Epithelial cell of prostate (primary cell): ENCODE measurements at regions not wholly inside any gene's neighbourhood (a gene's known extent, or its start where the extent isn't known, plus 50 kb on each side); places are given as distances from the start of the nearest gene placed in this dataset.
"Not testable (repeated sequence)": the region's sequence is repeated elsewhere in the genome, so short reads cannot be mapped to it uniquely, and the experiment has no call there.

Source experiments
- DNase-seq: peaks from one replicate; pipeline ENCODE4 v3.0.0-alpha.2; 2011; ENCODE audit warnings: low read depth, low spot score
- H3K27ac ChIP-seq: fragments of 450-650 bp; 2 replicates; pipeline ENCODE4 v1.5.1; 2017; ENCODE audit warnings: mild to moderate bottlenecking

DNA sequence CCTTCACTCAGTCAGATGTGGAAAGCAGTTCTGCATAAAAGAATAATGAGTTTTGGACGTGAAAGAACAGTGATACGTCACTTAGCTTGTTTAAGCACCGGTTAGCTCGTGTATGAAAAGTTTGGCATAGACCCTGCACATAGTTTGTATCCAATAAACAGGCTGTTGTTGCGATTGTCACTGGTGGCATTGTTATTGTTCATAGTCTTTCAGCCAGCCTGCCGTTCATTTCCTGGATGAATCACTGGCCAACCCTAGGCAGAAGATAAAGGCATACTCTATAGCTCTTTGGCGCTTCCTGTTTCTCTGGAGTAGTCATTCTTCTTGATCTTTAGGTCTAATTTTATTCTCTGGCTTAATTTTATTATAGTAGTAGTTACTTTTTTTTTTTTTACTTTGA, 57.8 kb upstream of the ANKRD30A start:
- DNase-seq = no peak
- no peak overlapping the region for H3K27ac ChIP-seq

DNA sequence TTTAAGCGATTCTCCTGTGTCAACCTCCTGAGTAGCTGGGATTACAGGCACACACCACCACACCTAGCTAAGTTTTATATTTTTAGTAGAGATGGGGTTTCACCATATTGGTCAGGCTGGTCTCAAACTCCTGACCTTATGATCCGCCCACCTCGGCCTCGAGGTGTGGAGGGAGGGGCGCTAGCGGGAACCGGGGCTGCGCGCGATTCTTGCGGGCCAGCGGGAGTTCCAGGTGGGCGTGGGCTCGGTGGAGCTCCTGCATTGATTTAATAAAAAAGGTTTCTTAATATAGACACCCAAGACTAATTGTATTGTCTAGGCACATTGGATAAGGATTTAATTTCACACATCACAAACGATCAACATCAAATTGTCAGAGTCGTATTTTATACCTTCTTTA, 63.1 kb upstream of the ANKRD30A start:
- not testable (repeated sequence) for DNase-seq, H3K27ac ChIP-seq

DNA sequence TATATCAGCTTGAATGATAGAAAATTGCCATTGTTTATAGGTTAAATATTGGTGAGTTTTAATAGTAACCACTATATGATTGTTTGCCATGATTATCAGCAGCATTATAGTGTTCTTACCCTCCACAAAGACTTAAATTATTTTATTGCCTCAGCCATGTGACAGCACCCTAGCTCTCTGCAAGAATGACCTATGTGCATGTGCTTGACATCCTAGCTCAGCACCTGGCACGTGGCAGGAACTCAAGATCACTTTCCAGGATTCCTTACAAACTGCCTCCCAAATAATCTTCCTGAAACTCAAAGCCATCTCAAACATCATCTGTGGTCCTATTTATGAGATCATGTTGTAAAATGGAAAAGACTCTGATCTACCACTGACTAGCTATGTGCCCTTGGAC, 68.1 kb upstream of the ANKRD30A start:
- no peak overlapping the region for H3K27ac ChIP-seq
- no peak for DNase-seq

DNA sequence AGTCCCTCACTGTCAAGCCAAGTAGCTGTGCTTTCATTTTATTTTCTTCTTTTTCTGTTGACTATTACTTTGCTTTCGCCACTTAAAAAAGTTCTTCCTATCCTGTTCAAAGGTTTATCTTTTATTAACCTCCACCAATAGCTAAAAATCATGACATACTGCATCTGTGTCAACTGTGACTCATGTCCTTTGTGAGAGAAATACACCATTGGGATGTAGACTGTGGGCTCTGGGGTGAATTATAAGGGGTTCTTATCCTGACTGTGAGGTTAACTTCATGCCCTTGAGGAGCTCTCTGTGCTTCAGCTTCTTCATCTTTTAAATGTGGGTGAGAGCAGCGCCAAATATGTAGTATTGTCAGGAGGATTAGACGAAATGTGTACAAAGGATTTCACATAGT, 71.9 kb upstream of the ANKRD30A start:
- H3K27ac ChIP-seq = no peak overlapping the region
- DNase-seq = no peak

DNA sequence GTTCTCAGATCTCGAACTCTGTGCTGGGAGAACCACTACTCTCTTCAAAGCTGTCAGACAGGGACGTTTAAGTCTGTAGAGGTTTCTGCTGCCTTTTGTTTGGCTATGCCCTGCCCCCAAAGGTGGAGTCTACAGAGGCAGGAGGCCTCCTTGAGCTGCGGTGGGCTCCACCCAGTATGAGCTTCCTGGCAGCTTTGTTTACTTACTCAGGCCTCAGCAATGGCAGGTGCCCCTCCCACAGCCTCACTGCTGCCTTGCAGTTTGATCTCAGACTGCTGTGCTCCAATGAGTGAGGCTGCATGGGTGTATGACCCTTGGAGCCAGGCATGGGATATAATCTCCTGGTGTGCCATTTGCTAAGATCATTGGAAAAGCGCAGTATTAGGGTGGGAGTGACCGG, 75.4 kb upstream of the ANKRD30A start:
- H3K27ac ChIP-seq, DNase-seq: not testable (repeated sequence)

DNA sequence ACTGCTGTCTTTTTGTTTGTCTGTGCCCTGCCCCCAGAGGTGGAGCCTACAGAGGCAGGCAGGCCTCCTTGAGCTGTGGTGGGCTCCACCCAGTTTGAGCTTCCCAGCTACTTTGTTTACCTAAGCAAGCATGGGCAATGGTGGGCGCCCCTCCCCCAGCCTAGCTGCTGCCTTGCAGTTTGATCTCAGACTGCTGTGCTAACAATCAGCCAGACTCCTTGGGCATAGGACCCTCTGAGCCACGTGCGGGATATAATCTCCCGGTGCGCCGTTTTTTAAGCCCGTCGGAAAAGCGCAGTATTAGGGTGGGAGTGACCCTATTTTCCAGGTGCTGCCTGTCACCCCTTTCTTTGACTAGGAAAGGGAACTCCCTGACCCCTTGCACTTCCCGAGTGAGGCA, 81.1 kb upstream of the ANKRD30A start:
- H3K27ac ChIP-seq, DNase-seq: not testable (repeated sequence)

DNA sequence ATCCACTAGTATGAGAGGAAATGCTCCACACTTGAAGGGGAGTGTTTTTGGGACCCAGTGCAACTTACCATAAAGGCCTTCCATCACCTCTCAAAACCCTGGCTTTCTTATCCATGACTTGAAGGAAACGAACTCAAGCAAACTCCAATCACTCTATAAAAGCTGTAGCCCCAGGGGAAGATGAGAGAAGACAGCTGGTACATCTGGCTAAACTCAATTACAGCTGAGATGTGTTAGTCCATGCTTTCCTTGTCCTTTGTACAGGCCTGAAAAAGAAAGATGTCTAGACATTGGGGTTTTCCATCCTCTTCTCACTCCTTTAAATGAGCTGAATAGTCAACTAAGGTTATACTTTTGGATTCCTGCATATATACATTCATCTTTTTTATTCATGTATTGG, 89.5 kb upstream of the ANKRD30A start:
- no peak for DNase-seq
- H3K27ac ChIP-seq = no peak overlapping the region

DNA sequence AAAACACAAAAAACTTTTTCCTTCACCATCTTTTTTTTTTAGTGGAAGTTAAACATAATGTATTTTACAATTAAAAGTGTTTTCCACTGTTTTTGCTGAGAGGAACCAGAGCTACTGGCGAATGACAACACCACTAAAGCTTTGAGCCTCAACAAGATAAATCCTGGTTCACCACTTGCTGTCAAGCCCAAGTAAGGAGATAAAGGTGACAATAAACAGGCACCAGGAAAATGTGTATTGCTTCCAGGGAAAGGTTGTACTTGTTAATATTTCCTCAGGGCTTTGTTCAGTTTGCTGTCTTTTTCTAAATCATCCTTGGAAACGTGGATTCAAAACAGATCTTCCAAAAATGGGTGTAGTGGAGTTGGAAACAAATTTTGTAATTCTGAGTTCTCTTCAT, 109.9 kb upstream of the ANKRD30A start:
- DNase-seq = no peak
- no peak overlapping the region for H3K27ac ChIP-seq

DNA sequence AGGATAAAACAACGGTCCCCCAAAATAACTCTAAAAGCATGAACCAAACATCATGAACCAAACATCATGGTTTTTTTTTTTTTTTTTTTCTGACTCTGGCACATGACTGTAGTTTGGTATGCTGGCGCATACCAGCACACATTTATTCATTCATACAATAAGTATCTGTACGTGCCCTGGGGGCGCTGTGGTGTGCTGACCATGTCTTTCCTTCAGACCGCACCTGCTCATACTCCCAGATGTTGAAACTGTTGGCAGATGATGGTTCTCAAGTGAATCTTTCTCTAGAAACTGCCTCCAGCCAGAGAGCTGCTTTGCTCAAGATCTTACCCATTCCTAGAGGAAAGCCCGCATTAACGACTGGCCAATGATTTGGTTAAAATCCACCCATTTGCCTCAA, 114.7 kb upstream of the ANKRD30A start:
- no peak overlapping the region for H3K27ac ChIP-seq
- DNase-seq = no peak

DNA sequence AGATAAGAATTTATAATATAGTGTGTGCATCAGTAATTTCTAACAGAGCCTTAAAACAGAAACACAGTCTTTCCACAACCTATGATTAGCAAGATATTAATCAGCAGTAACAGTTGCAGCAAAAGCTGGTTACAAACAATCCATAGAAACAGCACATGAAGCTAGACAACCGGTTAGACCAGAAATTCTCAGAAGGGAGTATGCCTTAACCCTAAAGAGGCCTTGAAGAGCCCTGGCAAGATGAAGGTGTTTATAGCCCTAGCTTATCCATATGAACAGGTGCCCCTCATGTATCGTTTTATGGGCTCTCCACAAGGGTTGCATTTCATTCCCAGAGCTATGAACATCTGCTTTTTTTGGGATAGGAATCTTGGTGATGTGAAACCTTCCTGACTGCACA, 117.1 kb upstream of the ANKRD30A start:
- not testable (repeated sequence) for DNase-seq, H3K27ac ChIP-seq

DNA sequence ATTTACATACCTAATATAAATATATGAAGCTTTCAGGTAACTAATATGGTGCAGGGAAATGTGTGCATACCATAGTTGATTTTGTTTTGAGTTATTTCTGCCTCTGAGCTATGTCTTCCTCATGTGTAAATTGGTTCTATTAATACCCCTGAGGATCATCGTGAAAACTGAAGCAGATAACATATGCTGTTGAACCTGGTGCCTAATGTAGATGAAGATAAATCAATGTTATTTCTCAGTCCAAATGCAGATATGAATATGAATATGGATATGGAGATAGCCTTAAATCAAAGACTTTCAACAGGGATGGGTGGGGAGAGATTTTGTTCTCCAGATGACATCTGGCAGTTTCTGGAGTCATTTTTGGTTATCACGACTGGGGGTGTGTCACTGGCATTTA, 122.3 kb upstream of the ANKRD30A start:
- H3K27ac ChIP-seq = no peak overlapping the region
- DNase-seq = no peak

DNA sequence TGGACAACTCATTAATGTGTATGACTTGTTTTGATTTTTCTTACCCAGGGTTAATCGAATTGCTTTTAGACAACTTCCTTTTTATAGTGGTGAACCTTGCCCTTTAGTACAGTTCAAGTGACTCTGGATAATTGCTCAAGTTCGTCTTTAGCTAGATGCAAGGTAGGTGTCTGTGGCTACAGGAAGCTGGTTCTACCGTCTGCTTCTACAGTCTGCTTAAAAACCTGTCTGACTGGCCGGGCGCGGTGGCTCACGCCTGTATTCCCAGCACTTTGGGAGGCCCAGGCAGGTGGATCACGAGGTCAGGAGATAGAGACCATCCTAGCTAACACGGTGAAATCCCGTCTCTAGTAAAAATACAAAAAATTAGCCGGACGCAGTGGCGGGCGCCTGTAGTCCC, 129.6 kb upstream of the ANKRD30A start:
- H3K27ac ChIP-seq, DNase-seq: not testable (repeated sequence)

DNA sequence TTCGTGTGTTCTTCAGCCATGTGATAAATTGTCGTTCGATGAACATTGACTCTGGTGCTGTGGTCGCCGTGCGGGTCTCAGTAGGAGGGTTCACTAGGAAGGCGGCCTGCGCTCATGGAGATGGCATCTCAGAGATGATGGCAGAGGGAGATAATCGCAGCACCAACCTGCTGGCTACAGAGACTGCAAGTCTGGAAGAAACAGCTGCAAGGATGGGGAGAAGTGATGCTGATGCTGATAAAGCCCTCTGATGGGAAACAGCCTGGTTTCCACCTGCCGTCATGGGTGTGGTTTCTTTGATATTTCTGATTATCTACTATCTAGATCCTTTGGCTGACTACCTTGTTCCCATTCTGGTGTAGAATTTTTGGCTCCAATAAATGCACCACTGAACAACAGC, 130.5 kb upstream of the ANKRD30A start:
- H3K27ac ChIP-seq = no peak overlapping the region
- no peak for DNase-seq

DNA sequence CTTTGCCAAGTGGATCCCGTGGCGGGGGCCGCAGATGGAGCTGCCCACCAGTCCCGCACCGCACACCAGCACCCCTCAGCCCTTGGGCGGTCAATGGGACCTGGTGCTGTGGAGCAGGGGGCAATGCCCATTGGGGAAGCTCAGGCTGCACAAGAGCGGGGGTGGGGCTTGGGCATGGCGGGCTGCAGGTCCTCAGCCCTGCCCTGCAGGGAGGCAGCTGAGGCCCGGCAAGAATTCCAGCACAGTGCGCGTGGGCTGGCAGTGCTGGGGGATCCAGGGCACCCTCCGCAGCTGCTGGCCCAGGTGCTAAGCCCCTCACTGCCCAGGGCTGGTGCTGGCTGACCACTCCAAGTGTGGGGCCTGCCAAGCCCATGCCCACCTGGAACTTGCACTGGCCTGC, 136.2 kb upstream of the ANKRD30A start:
- DNase-seq = no peak
- H3K27ac ChIP-seq = no peak overlapping the region

DNA sequence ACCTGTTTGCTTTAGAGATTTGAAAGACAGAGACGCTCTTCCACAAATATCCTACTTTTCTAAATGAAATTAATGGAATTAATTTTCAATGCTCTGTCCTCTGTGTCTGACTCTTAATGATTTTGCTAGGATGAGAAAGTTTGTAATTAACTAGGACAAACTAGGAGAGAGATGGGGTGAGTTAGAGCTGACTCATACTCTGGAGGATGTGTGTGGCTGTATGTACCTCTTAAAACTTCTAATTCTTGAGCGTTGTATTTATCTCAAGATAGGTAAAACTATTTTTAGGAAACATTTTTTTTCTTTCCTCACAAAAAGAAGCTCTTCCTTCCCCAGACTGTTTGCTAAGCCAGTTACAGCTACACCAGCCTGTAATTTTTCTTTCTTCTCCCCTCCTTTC, 178.8 kb upstream of the ANKRD30A start:
- DNase-seq = no peak
- H3K27ac ChIP-seq = no peak overlapping the region

DNA sequence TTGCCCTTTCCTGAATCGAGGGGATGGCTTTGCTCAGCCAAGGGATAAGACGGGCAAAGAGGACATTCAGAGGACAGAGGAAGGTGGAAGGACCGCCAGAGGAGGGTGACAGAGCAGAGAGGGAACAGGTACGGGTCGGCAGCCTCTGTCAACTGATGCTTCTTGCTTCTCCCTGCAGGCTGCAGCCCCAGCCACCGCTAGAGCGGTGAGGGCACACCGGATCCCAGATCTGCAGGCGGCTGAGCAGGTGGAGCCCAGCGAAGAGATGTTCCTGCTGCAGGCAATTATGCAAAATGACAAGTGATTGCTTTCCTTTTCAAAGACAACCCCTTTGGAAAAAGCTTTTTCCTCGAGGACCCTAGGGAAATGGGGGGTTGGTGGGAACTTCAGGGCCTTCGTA, 181.9 kb upstream of the ANKRD30A start:
- H3K27ac ChIP-seq = no peak overlapping the region
- no peak for DNase-seq

DNA sequence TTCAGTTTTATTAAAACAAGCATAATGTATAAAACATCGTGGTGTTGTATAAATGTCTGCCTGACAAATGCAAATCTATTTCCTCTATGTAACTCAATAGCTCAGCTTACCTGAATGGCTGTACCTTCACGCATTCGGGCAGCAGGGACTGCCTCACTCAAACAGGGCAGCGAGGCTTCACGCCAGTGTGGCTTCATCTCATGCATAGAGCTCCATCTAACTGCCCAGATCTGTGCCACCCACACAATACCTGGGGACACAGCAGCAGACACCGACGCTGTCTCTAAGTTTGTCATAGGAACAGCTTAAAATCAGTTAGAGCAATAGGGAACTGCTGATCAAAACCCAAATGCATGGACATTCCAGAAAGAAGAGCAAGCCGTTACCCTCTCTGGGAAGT, 182.8 kb upstream of the ANKRD30A start:
- no peak for DNase-seq
- no peak overlapping the region for H3K27ac ChIP-seq

DNA sequence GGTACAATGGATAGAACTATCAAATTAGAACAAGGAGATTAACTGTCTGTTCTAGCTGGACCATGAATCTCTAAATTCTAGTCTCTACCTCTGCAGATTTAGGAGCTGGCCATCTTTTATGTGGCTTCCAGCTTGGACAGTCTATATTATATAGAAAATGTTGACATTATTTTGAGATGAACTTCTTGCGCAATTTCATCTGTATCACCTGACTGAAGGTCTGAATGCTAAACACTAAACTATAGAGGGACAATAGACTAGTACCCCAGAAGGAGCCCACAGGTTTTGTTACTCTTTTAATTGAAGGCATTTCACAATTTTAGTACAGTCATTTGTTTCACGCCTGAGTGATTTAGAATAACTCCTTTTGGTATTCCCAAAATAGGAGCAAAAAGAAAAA, 222.4 kb upstream of the ANKRD30A start:
- DNase-seq = no peak
- H3K27ac ChIP-seq = no peak overlapping the region

DNA sequence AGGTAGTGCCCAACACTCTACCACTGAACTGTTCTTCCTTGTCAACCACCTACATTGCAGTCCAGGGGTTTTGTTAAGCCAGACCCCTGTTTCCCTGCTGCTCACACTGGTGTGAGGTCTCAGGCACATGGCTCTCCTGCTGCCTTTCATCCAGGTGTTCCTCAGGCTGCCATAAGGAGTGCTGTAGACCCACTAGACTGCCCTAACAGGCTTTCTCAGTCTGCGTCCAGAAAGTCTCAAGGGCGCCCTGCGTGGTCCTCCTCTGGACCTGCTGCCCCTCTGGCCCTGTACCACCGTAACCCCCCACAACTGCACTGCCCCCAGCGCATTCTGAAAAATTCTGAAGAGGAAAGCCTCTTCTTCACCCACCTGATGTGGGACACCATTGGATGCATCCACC, 225.7 kb upstream of the ANKRD30A start:
- H3K27ac ChIP-seq = no peak overlapping the region
- no peak for DNase-seq

DNA sequence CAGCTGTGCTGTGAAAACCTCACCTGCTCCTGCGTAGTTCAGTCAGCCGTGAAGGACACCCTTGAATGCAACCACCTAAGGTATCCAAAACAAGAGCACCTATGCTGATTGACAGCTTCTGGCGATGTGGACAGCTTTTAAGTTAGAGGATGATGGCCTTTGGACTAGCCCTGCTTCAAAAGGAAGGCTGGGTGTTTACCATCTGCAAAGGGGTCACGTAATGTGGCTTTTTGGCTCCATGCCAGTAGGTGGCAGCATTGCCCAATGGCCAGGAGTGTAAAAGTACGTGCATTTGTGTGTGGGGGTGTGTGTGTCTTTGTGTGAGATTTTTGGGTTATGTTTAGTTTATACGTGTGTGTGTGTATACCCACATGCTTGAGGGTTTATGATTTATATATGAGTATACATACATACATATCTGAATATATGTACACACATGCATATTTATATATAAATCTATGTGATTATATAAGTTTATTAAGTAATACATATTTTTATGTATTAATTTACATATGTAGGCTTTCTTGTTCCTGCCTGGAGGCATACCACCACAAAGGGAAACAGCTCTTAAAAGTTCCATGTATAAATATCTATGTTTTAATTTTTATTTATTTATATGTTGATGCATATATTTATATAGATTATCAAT, 236.3 kb upstream of the ANKRD30A start:
- H3K27ac ChIP-seq = no peak overlapping the region

DNA sequence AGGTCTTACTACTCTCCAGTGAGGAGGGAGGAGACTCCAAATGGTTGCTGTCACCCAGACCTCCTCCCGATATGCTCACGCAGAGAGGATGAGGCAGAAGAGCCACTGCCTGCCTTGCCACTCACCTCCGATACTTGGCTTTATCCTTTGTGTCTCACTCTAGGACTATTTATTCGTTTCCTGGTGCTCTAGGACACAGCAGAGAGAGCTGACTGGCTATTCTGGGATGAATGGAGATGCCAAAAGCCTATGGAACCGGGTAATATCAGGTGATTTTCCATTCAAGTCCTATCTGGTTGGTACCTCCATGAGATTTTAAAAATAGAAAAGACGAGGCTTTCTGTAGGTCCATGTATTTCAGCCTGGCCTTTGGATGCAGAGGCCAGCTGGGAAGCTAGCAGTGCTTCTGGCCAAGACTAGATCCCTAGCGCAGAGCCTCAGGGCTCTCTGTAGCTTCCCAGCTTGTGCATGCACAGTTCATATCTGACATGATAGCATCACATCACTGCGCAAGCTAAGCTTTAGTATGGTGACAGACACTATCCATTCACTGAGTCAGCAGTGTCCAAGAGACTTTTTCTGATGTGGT, 239.0 kb upstream of the ANKRD30A start:
- no peak overlapping the region for H3K27ac ChIP-seq
- no peak for DNase-seq

More for the DNA sequence above, 236.3 kb upstream of the ANKRD30A start:
- DNase-seq = no peak

DNA sequence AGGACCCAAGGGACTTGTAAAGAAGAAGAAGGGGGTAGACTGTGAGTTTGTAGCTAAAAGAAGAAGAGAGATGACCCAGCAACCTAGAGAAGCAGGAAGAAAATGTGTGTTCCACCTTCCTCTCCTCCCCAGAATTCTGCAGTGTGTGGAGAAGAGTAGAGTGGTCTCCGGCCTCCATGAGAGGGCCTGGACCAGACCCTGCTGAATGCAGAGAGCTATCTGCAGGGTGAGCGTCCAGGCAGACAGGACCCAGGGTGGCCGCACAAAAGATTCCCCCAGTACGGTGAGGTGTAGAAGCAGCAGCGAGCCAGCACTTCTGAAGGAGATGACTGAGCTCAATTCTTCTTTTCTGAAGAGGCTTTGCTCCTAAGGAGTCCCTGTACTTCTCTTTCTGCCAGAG, 239.7 kb upstream of the ANKRD30A start:
- no peak overlapping the region for H3K27ac ChIP-seq
- DNase-seq = no peak
